MM.1S (cell line): ENCODE measurements at regions not wholly inside any gene's neighbourhood (a gene's known extent, or its start where the extent isn't known, plus 50 kb on each side); places are given as distances from the start of the nearest gene placed in this dataset.

Experiments used
- CTCF ChIP-seq: fragments of 300-600 bp; sonication (generic); IDR thresholded peaks from 2 replicates; pipeline ENCODE4 v1.5.1; 2016; ENCODE audit warnings: antibody characterized with exemption, low read length, mixed read lengths
- EZH2 ChIP-seq: fragments of 300-600 bp; sonication (generic); optimal IDR thresholded peaks from 2 replicates; pipeline ENCODE3; 2017; ENCODE audit warnings: low read depth, mild to moderate bottlenecking, antibody characterized with exemption, low read length, mixed read lengths

- no peak for TF ChIP-seq CTCF
- no peak for TF ChIP-seq EZH2
Measured at GRCh38 chr20:40959325-40960092, 69.1 kb upstream of the TOP1 start.
